Stimulated activated CD4-positive, alpha-beta T cell treated with anti-CD3 and anti-CD28 coated beads, Interleukin-1b, Interleukin-23, amount 100 ng/mL, for 4 hours (primary cell): ENCODE measurements at regions not wholly inside any gene's neighbourhood (a gene's known extent, or its start where the extent isn't known, plus 50 kb on each side); places are given as distances from the start of the nearest gene placed in this dataset.

ENCODE experiments used
- DNase-seq, 2 donors: peaks; one replicate each; pipeline ENCODE4 v3.0.0-alpha.2; 2020; ENCODE audit warnings: low read depth in 2 of 2

GRCh38 chr9:99699396-99699795 lies 122.3 kb upstream of the NR4A3 start:
- no peak for DNase-seq

DNA sequence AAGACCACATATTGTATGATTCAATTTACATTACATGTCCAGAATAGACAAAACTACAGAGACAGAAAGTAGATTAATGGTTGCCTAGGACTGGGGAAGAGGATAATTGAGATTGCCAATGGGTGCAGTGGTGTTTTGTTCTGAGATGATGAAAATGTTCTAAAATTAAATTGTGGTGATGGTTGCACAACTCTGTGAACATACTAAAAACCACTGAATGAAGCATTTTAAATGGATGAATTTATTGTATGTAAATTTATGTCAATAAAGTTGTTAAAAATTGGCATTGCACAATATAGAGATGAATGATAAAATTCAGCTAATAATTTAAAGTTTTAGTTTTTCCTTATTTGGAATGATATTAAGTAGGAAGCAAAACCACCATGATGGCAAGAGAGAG lies 109.5 kb upstream of the NR4A3 start:
- no peak for DNase-seq

DNA sequence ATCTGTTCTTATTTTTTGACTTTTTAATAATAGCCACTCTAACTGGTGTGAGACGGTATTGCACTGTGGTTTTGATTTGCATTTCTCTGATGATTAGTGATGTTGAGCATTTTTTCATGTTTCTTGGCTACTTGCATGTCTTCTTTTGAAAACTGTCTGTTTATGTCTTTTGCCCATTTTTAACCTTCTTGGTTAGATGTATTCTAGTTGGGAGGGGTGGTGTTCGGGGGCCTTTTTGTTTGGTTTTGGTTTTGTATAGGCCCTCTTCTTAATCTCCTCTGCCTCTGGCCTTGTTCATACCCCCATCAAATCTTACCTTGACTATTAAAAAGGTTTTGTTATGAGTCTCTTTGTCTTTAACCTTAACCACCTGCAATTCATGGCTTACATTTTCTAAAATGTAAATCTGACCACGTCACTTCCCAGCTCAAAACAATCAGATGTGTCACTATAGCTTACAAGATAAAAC lies 107.8 kb upstream of the NR4A3 start:
- no peak for DNase-seq

GRCh38 chr9:99718631-99719030 lies 103.1 kb upstream of the NR4A3 start:
- no peak for DNase-seq

GRCh38 chr9:99720455-99721050 lies 101.1 kb upstream of the NR4A3 start:
- DNase-seq = no peak

- no peak for DNase-seq
Observed at GRCh38 chr9:99721898-99722297, 99.8 kb upstream of the NR4A3 start.

DNA sequence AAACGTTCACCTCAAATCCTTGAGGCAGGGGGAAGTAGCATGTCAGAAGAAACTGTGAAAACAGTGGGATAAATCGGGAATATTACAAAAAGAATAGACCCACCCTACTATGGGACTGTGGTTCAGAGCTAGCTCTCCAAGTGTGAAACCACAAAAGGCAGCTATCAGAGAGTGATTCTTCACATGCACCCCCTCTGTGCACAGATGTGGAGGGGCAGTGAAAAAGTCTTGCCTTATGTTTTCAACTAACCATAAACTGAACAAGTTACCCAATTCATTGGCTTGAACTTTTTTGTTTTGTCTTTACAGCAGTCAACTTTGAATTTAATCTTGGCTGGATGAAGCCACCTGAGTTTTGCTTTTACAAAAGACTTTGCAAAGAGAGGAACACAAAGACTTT lies 98.8 kb upstream of the NR4A3 start:
- DNase-seq = no peak

DNA sequence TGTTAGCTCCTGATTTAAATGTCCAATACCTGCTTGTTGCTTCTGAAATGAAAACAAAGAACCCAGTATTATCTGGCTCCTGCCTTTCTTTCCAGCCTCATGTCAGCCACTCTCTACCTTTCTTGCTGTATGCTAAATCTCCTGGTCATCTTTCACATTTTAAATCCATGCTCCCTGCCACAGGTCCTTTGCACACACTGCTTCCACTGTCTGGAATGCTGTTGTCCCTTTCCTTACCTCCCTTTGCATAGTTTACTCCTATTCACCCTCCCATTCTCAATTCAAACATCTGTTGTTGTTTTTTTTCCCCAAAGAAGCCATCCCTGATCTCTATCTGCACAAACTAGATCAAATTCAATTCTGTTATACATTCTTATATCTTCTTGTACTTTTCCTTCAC lies 97.0 kb upstream of the NR4A3 start:
- DNase-seq = no peak

GRCh38 chr9:99725852-99726251 lies 95.8 kb upstream of the NR4A3 start:
- DNase-seq = no peak

DNA sequence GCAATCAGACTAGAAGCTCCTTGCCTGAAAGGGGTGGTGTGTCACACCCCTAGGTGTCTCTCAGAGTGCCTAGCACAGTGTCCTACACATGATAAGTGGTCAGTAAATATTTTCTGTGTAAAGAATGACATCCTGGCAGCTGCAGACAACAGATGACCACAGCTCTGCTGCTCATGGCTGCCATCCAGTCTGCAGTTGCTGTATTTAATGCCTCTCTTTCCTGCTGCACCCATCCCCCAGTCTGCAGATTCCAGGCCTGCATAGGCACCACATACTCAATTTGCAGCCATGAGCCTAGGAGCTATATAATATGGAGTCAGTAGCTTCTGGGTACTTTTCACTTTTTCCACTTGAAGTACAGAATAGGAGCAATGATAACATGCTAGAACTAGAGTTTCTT lies 94.9 kb upstream of the NR4A3 start:
- no peak for DNase-seq

DNA sequence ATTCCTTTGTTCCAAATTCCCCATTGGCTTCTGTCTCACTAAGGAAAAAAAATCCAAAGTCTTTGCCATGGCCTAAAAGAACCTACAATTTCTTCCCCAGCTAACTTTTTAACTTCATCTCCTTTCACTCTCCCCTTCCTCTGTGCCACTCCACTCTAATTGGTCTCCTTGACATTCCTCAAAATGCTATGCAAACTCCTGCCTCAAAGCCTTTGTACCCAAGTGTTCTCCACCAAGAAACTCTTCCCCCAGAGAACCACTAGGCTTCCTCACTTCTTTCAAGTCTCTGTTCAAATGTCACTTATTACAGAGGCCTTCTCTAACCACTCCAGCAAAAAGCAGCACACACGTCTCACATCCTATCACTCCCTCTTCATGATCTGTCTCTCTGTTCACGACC lies 91.6 kb upstream of the NR4A3 start:
- no peak for DNase-seq

GRCh38 chr9:99731950-99732349 lies 89.7 kb upstream of the NR4A3 start:
- no peak for DNase-seq

DNA sequence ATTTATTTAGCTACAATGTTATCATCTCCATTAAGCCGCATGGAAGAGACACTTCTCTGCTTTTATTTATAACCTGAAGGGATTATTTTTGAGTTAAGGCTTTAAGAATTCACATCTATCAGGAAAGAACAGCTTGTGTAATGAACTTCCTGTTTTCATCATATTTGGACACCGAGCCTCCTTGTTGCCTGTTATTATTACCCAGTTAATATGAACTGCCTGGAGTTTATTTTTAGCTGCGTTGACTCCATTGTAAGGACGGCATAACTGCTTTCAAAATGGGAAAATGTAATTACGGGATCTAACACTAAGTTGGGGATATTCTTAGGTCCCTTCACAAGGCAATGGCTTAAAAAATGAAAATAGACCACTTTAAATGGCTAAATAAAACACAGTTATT lies 89.0 kb upstream of the NR4A3 start:
- DNase-seq = no peak

GRCh38 chr9:99735041-99735440 lies 86.6 kb upstream of the NR4A3 start:
- DNase-seq = no peak

- no peak for DNase-seq
Observed at GRCh38 chr9:99736291-99736690, 85.4 kb upstream of the NR4A3 start.

GRCh38 chr9:99737649-99738048 lies 84.0 kb upstream of the NR4A3 start:
- DNase-seq = no peak

DNA sequence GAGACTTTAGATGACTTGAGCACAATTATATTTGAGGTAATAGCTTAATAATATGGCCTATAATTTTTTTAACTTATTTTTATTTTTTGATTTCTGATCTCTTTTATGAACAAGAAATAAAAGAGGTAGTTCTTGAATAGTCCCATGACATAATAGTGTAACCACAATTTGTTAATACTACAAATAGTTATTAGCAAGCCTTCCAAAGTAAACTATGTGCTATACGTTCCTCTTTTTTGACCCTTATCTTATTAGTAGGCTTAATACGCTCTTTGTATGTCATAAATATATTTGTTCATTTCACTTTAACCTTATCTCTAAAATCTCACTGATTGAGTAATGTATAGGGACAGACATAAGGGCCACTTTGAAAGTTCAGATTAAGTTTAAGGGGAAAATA lies 78.7 kb upstream of the NR4A3 start:
- no peak for DNase-seq

DNA sequence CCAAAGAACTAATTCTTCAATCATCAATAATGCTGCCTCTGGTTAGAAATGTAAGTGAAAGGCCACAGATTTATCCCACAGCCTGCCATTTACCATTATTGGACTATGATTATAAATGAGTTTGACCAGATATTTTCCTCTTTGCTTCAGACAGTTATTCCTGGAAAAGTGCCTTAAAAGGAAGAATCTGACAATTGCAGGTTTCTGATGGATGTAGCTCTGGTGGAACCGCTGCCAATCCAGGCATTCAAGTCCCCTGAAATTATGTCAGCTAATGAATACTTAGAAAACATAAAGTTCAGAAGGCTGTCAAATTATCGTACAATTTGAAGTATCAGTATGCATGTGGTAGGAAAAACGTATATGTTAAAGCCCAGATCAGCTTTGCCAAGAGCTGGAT lies 78.2 kb upstream of the NR4A3 start:
- no peak for DNase-seq

GRCh38 chr9:99744132-99744531 lies 77.6 kb upstream of the NR4A3 start:
- DNase-seq = no peak

GRCh38 chr9:99745085-99745484 lies 76.6 kb upstream of the NR4A3 start:
- no peak for DNase-seq

- no peak for DNase-seq
Observed at GRCh38 chr9:99746406-99746805, 75.3 kb upstream of the NR4A3 start.

- DNase-seq = no peak
Observed at GRCh38 chr9:99748266-99748665, 73.4 kb upstream of the NR4A3 start.

DNA sequence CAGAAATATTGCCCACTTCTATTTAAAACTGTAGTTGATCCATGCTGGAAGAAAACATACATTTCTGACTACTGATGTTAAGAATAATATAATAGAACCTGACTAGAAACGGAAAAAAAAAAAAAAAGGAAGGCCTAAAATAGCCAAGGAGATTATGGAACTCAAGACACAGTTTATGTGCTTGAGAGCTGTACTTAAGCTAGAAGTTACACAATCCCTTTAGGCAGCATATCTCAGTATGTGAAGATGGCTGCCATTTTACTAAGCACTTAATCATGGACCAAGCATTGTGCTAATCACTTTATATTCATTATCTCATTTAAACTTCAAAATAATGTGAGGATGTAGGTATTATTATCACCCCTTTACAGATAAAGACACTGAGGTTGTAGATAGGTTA lies 73.0 kb upstream of the NR4A3 start:
- DNase-seq = no peak

- DNase-seq = no peak
Observed at GRCh38 chr9:99749641-99750040, 72.0 kb upstream of the NR4A3 start.

GRCh38 chr9:99750526-99750925 lies 71.2 kb upstream of the NR4A3 start:
- no peak for DNase-seq
